ENCODE measurements at regions not wholly inside any gene's neighbourhood (a gene's known extent, or its start where the extent isn't known, plus 50 kb on each side); places are given as distances from the start of the nearest gene placed in this dataset.

DNA sequence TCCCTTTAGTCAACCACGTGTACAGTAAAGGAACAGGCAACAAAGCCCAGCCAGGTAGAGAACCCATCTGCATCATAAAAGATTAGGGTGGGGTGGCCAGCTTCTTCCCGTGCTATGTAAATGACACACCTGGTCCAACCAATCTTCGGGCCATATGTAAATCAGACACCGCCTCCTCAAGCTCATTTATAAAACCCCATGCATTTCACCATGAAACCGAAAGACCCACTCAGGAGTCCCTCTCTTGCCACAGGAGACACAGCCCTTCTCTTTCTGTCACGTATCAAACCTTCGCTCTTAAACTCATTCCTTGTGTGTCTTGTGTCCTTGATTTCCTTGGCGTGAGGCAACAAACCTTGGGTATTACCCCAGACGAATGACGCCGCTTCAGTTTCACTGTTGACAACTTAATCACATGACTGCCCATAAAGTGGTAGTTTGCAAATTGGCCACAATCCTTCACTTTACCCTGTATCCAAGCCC is 59.8 kb upstream of the TBPL2 start:
- ATAC-seq: no peak
- TF ChIP-seq, protein P1, sequence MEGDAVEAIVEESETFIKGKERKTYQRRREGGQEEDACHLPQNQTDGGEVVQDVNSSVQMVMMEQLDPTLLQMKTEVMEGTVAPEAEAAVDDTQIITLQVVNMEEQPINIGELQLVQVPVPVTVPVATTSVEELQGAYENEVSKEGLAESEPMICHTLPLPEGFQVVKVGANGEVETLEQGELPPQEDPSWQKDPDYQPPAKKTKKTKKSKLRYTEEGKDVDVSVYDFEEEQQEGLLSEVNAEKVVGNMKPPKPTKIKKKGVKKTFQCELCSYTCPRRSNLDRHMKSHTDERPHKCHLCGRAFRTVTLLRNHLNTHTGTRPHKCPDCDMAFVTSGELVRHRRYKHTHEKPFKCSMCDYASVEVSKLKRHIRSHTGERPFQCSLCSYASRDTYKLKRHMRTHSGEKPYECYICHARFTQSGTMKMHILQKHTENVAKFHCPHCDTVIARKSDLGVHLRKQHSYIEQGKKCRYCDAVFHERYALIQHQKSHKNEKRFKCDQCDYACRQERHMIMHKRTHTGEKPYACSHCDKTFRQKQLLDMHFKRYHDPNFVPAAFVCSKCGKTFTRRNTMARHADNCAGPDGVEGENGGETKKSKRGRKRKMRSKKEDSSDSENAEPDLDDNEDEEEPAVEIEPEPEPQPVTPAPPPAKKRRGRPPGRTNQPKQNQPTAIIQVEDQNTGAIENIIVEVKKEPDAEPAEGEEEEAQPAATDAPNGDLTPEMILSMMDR (IDR thresholded peaks at IDR 0.05): no peak
- intact Hi-C loops (cut with DNase I): no loop called here

DNA sequence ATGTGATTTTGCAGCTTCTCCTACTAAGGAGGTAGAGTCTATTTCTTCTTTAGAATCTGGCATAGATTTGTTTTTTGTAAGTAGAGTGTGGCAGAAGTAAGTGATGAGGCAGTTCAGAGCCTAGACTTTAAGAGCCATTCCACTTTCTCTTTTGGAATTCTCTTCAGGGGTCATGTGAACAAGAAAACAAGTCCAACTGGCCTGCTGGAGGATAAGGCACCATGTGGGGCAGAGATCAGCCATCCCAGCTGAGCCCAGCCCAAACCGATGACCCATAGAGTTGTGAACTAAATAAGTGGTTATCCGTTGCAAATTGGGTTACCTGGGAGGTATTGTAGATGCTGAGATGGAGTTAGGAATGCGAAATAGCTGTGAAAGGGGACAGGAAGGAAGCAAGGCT is 60.3 kb upstream of the TBPL2 start:
- intact Hi-C loops (cut with DNase I): no loop called here
- Histone ChIP-seq H3K27me3 (ENCODE audit: low read depth) (no peaks in the 10 kb centered on the region), H3K36me3 (no peaks in the 10 kb centered on the region), H3K27ac (no peak overlapping the region), H3K4me1 (no peaks in the 10 kb centered on the region), H3K9me3 (no peaks in the 10 kb centered on the region), H3K4me3 (no peak overlapping the region)
- DNase-seq: no peak
- TF ChIP-seq, protein P1 (IDR thresholded peaks at IDR 0.05): no peak
- no peak for ATAC-seq

More for the DNA sequence above, 59.8 kb upstream of the TBPL2 start:
- no peak overlapping the region for H3K4me3 ChIP-seq
- no peak overlapping the region for H3K27ac ChIP-seq
- no peaks in the 10 kb centered on the region for H3K27me3 ChIP-seq (ENCODE audit: low read depth)
- H3K36me3 ChIP-seq: no peaks in the 10 kb centered on the region
- H3K4me1 ChIP-seq: no peaks in the 10 kb centered on the region
- no peaks in the 10 kb centered on the region for H3K9me3 ChIP-seq
- DNase-seq: no peak

DNA sequence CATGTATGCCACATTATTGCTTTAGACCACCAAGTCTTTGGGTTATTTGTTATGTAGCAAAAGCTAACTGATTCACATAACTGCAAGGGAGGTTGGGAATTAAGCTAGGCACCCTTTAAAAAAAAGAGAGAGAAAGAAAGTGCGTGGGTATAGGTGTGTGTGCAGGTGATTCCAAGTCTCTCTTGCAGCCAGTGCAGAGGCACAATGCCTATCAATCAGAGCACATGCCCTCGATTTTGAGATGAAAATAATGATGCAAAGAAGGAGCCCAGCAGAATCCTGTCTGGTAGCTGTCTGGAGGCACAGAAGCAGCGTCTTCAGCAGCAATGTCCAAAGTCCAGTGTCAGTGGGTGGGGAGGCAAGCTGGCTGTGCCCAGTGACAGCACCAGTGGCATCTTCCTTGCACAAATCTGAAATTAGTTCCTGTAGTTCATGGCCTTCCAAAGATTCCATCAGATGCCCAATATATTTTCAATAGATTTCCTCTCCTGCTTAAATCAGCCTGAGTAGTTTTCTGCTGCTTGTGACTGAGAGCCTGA is 62.4 kb upstream of the TBPL2 start:
- no peak for ATAC-seq
- intact Hi-C loops (cut with DNase I): no loop called here
- no peak overlapping the region for H3K27ac ChIP-seq
- DNase-seq: no peak
- H3K4me3 ChIP-seq: no peak overlapping the region
- no peaks in the 10 kb centered on the region for H3K36me3 ChIP-seq
- H3K4me1 ChIP-seq: no peaks in the 10 kb centered on the region
- H3K27me3 ChIP-seq (ENCODE audit: low read depth): no peaks in the 10 kb centered on the region
- TF ChIP-seq, protein P1 (IDR thresholded peaks at IDR 0.05): no peak
- H3K9me3 ChIP-seq: no peaks in the 10 kb centered on the region

DNA sequence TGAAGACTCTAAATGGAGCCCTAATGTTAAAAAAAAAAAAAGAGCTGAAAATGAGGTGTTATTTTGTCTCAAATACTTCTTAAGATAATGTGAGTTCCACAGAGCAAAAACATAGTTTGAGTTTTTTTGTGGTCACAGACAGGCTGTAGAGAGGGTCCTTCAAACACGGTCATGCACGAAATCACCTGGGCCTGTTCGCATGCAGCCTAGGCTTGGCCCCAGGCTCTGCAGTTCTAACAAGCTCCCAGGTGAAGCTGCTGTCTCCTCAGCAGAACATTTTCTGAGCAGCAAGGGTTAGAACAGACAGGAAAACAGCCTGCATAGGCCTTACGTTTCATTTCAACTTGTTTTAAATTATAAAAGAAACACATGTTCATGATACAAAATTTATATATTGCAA is 65.4 kb upstream of the TBPL2 start:
- no peak for DNase-seq
- no peak overlapping the region for H3K4me3 ChIP-seq
- no peaks in the 10 kb centered on the region for H3K4me1 ChIP-seq
- TF ChIP-seq, protein P1 (IDR thresholded peaks at IDR 0.05): no peak
- no peaks in the 10 kb centered on the region for H3K27me3 ChIP-seq (ENCODE audit: low read depth)
- no peaks in the 10 kb centered on the region for H3K9me3 ChIP-seq
- no peak overlapping the region for H3K27ac ChIP-seq
- ATAC-seq: no peak
- intact Hi-C loops (cut with DNase I): no loop called here
- no peaks in the 10 kb centered on the region for H3K36me3 ChIP-seq

DNA sequence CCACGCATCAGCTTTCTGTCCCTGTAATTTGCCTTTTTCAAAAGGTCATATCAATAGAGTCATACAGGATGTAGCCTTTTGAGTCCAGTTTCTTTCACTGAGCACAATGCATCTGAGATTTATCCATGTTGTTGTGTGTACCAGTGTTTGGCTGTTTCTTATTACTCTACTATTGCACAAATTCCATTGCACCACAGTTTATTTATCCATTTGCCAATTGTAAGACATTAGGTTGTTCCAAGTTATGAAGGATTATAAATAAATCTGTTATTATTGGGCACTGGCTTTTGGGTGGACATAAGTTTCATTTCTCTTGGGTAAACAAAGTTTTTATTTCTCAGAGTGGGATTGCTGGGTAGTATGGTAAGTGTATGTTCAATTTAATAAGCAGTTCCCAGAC is 68.3 kb upstream of the TBPL2 start:
- Histone ChIP-seq H3K9me3 (no peaks in the 10 kb centered on the region), H3K27me3 (ENCODE audit: low read depth) (no peaks in the 10 kb centered on the region), H3K4me3 (no peak overlapping the region), H3K36me3 (no peaks in the 10 kb centered on the region), H3K4me1 (no peaks in the 10 kb centered on the region), H3K27ac (no peak overlapping the region)
- no peak for DNase-seq
- intact Hi-C loops (cut with DNase I): no loop called here
- TF ChIP-seq, protein P1 (IDR thresholded peaks at IDR 0.05): no peak
- ATAC-seq: no peak

Measured in lower lobe of right lung (tissue), 2 donors.